ENCODE measurements at regions not wholly inside any gene's neighbourhood (a gene's known extent, or its start where the extent isn't known, plus 50 kb on each side); places are given as distances from the start of the nearest gene placed in this dataset.

DNA sequence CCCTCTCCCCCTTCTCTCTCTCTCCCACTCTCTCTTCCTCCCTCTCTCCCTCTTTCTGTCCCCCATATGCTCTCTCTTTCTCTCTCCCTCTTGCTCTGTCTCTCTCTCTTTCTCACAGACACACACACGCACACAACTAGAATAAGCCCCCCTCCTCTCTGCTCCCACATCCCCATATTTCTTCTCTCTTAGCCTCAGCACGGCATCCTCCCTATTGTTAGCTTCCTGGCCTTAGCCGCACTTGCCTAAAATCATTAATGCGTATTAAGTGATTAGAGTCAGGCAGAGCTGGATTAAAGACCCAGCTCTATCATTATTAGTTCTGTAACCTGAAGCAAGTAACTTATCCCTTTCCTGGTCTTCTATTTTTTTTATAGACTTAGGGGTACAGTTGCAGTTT, 319.0 kb upstream of the C16orf82 start:
- Histone ChIP-seq H3K9ac (ENCODE audit: low read length) (no peak overlapping the region), H3K27me3 (ENCODE audit: low read depth, low read length) (no peaks in the 10 kb centered on the region)
- no peak for TF ChIP-seq EZH2phosphoT487 (IDR thresholded peaks at IDR 0.05; ENCODE audit: low read depth)
- no peak for TF ChIP-seq CTCF (IDR thresholded peaks at IDR 0.05; ENCODE audit: low read depth, low read length)

DNA sequence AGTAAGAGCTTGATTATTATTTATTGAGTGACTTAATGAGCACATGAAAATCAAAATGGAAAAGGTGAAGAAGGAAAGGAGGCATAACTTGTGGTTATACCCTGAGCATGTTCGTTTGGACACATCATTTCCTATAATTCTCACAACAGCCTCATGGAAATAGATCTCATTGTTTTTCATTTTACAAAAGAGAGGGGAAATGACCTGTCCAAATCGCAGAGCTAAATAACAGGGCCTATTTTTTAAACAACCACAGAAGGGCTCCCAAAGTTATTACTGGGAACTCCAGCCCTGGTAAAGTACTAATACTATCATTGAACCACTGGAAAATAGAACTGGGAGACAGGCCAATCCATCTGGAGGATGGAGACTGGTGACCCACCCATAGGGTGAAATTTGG, 317.7 kb upstream of the C16orf82 start:
- Histone ChIP-seq H3K9ac (ENCODE audit: low read length) (no peak overlapping the region), H3K27me3 (ENCODE audit: low read depth, low read length) (no peaks in the 10 kb centered on the region), H3K36me3 (replicated peaks; ENCODE audit: low read depth, low read length) (no peaks in the 10 kb centered on the region), H4K20me1 (ENCODE audit: insufficient read depth, low read length) (no peaks in the 10 kb centered on the region), H3K9me3 (ENCODE audit: insufficient read depth, low read length) (no peaks in the 10 kb centered on the region), H3K27ac (ENCODE audit: low read length) (no peak overlapping the region), H3K4me3 (ENCODE audit: low read length) (no peak overlapping the region), H3K4me1 (ENCODE audit: low read length) (no peaks in the 10 kb centered on the region), H3K4me2 (ENCODE audit: low read length) (no peak overlapping the region), H2AFZ (ENCODE audit: low read depth, low read length) (no peak overlapping the region), H3K79me2 (ENCODE audit: low read length) (no peaks in the 10 kb centered on the region)
- TF ChIP-seq EZH2phosphoT487 (IDR thresholded peaks at IDR 0.05; ENCODE audit: low read depth) = no peak
- no peak for TF ChIP-seq CTCF (IDR thresholded peaks at IDR 0.05; ENCODE audit: low read depth, low read length)

More for the DNA sequence above, 319.0 kb upstream of the C16orf82 start:
- Histone ChIP-seq H3K79me2 (ENCODE audit: low read length) (no peaks in the 10 kb centered on the region), H3K4me1 (ENCODE audit: low read length) (no peaks in the 10 kb centered on the region), H2AFZ (ENCODE audit: low read depth, low read length) (no peak overlapping the region), H3K27ac (ENCODE audit: low read length) (no peak overlapping the region), H3K9me3 (ENCODE audit: insufficient read depth, low read length) (no peaks in the 10 kb centered on the region), H3K4me3 (ENCODE audit: low read length) (no peak overlapping the region), H4K20me1 (ENCODE audit: insufficient read depth, low read length) (no peaks in the 10 kb centered on the region), H3K36me3 (replicated peaks; ENCODE audit: low read depth, low read length) (no peaks in the 10 kb centered on the region), H3K4me2 (ENCODE audit: low read length) (no peak overlapping the region)

DNA sequence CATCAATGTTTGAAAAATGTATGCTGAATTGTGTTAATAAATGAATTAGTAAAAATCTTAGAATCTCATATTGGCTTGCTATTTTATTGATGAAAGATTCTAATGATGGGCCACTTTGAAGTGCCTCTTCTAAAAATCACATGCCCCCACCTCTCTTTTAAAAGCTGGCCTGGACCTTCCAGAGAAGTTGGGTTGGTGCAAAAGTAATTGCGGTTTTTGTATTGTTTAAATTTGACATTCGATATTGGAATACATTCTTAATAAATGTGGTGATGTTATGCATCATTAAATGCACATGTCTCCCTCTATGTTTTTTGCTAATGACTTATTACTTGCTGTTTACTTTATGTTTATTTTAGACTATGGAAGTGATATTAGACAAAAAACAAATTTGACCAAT, 314.6 kb upstream of the C16orf82 start:
- Histone ChIP-seq H3K27me3 (ENCODE audit: low read depth, low read length) (no peaks in the 10 kb centered on the region), H3K4me2 (ENCODE audit: low read length) (no peak overlapping the region)
- TF ChIP-seq CTCF (IDR thresholded peaks at IDR 0.05; ENCODE audit: low read depth, low read length) (no peak), EZH2phosphoT487 (IDR thresholded peaks at IDR 0.05; ENCODE audit: low read depth) (no peak)

GRCh38 chr16:26756633-26757032, 310.1 kb upstream of the C16orf82 start:
- Histone ChIP-seq H3K9me3 (ENCODE audit: insufficient read depth, low read length) (no peaks in the 10 kb centered on the region), H3K36me3 (replicated peaks; ENCODE audit: low read depth, low read length) (no peaks in the 10 kb centered on the region), H3K79me2 (ENCODE audit: low read length) (no peaks in the 10 kb centered on the region), H4K20me1 (ENCODE audit: insufficient read depth, low read length) (no peaks in the 10 kb centered on the region), H3K4me3 (ENCODE audit: low read length) (no peak overlapping the region), H3K27ac (ENCODE audit: low read length) (no peak overlapping the region), H3K4me1 (ENCODE audit: low read length) (no peaks in the 10 kb centered on the region), H3K4me2 (ENCODE audit: low read length) (no peak overlapping the region), H3K9ac (ENCODE audit: low read length) (no peak overlapping the region), H3K27me3 (ENCODE audit: low read depth, low read length) (no peaks in the 10 kb centered on the region), H2AFZ (ENCODE audit: low read depth, low read length) (no peak overlapping the region)
- no peak for TF ChIP-seq EZH2phosphoT487 (IDR thresholded peaks at IDR 0.05; ENCODE audit: low read depth)
- no peak for TF ChIP-seq CTCF (IDR thresholded peaks at IDR 0.05; ENCODE audit: low read depth, low read length)

More for the DNA sequence above, 314.6 kb upstream of the C16orf82 start:
- H3K79me2 ChIP-seq (ENCODE audit: low read length) = no peaks in the 10 kb centered on the region
- H3K4me3 ChIP-seq (ENCODE audit: low read length) = no peak overlapping the region
- no peak overlapping the region for H2AFZ ChIP-seq (ENCODE audit: low read depth, low read length)
- no peak overlapping the region for H3K27ac ChIP-seq (ENCODE audit: low read length)
- H3K36me3 ChIP-seq (replicated peaks; ENCODE audit: low read depth, low read length) = no peaks in the 10 kb centered on the region
- H3K4me1 ChIP-seq (ENCODE audit: low read length) = no peaks in the 10 kb centered on the region
- H3K9ac ChIP-seq (ENCODE audit: low read length) = no peak overlapping the region
- no peaks in the 10 kb centered on the region for H3K9me3 ChIP-seq (ENCODE audit: insufficient read depth, low read length)
- H4K20me1 ChIP-seq (ENCODE audit: insufficient read depth, low read length) = no peaks in the 10 kb centered on the region

Measured in OCI-LY3 (cell line).